ENCODE measurements at regions not wholly inside any gene's neighbourhood (a gene's known extent, or its start where the extent isn't known, plus 50 kb on each side); places are given as distances from the start of the nearest gene placed in this dataset.
"Not testable (repeated sequence)": the region's sequence is repeated elsewhere in the genome, so short reads cannot be mapped to it uniquely, and the experiment has no call there.

DNA sequence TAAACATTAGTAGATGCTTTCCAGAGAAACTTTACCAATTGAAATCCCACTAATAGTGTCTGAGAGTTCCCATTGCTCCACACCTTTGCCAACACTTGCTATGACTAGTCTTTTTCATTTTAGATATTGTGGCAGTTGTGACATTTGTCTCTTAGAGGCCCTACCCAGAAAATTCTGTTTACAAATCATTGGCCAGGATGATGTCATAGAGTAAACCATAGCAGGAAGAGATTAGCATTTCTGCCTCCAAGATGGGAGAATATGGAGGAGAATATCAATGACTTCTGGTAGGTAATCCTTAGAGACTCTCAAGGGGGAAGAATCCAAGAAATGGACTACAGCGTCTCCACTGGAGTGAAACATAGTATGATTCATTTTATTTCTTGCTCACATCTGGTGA lies 291.0 kb upstream of the CNTN3 start:
- Histone ChIP-seq H3K9me3 (ENCODE audit: control insufficient read depth, low read depth, low read length) (no peaks in the 10 kb centered on the region), H3K4me1 (ENCODE audit: control insufficient read depth, extremely low read depth, insufficient read depth, low read length) (no peaks in the 10 kb centered on the region), H3K27ac (ENCODE audit: control insufficient read depth, insufficient read depth, low read length) (no peak overlapping the region), H3K9ac (ENCODE audit: control insufficient read depth, extremely low read depth, insufficient read depth, low read length) (no peak overlapping the region), H3K79me2 (ENCODE audit: control insufficient read depth, insufficient read depth, low read length) (no peaks in the 10 kb centered on the region), H3K9me1 (ENCODE audit: control insufficient read depth, extremely low read depth, insufficient read depth, low read length) (no peaks in the 10 kb centered on the region), H3K27me3 (ENCODE audit: control insufficient read depth, extremely low read depth, insufficient read depth, low read length) (no peaks in the 10 kb centered on the region), H4K20me1 (ENCODE audit: control insufficient read depth, extremely low read depth, insufficient read depth, low read length) (no peaks in the 10 kb centered on the region), H3K4me2 (ENCODE audit: control insufficient read depth, extremely low read depth, insufficient read depth, low read depth, low read length) (no peak overlapping the region), H2AFZ (ENCODE audit: control insufficient read depth, low read length) (no peak overlapping the region), H3K4me3 (ENCODE audit: control insufficient read depth in 2 of 3, extremely low read depth in 1 of 3, insufficient read depth in 2 of 3, low read depth in 1 of 3, low read length in 3 of 3) (no peak overlapping the region), H3K36me3 (ENCODE audit: control insufficient read depth in 2 of 2, extremely low read depth in 1 of 2, insufficient read depth in 2 of 2, low read length in 2 of 2) (no peaks in the 10 kb centered on the region)
- DNase-seq (ENCODE audit: low read depth, low spot score) (no peak), FAIRE-seq (no peak)
- TF ChIP-seq CTCF (optimal IDR thresholded peaks at IDR 0.05 in 1 of 3, IDR thresholded peaks at IDR 0.05 in 1 of 3, conservative IDR thresholded peaks at IDR 0.05 in 1 of 3; ENCODE audit: extremely low read depth in 1 of 3, insufficient read depth in 2 of 3, low read length in 3 of 3): no peak
- TF ChIP-seq EZH2 (IDR thresholded peaks at IDR 0.05; ENCODE audit: low read length): no peak
- dilution Hi-C loops (cut with MboI; ENCODE audit: extremely low pct_ligation_motif_present, low sequenced_read_pairs): no loop called here

DNA sequence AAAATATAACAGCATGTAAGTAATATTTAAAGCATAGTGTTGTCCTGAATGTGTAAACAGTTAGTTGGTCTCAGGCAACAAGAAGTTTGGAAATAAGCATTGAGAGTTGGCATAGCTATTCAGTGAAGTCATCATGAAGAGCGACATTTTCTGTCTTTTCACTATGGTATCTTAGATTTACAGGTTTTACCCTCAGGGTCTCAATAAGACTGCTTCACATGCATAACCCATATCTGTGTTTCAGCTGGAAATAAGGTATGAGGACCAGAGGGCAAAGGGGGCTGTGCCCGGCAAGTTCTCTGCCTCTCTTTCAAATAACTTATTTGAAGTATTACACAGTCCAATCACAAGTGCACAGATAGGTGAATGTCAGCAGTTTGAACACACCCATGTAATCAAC lies 290.2 kb upstream of the CNTN3 start:
- H3K4me3 ChIP-seq (ENCODE audit: control insufficient read depth in 2 of 3, extremely low read depth in 1 of 3, insufficient read depth in 2 of 3, low read depth in 1 of 3, low read length in 3 of 3): no peak overlapping the region
- dilution Hi-C loops (cut with MboI; ENCODE audit: extremely low pct_ligation_motif_present, low sequenced_read_pairs): no loop called here
- TF ChIP-seq EZH2 (IDR thresholded peaks at IDR 0.05; ENCODE audit: low read length) (no peak), CTCF (optimal IDR thresholded peaks at IDR 0.05 in 1 of 3, IDR thresholded peaks at IDR 0.05 in 1 of 3, conservative IDR thresholded peaks at IDR 0.05 in 1 of 3; ENCODE audit: extremely low read depth in 1 of 3, insufficient read depth in 2 of 3, low read length in 3 of 3) (no peak)
- DNase-seq (ENCODE audit: low read depth, low spot score) (no peak), FAIRE-seq (no peak)
- no peaks in the 10 kb centered on the region for H3K27me3 ChIP-seq (ENCODE audit: control insufficient read depth, extremely low read depth, insufficient read depth, low read length)
- H2AFZ ChIP-seq (ENCODE audit: control insufficient read depth, low read length): no peak overlapping the region
- H3K36me3 ChIP-seq (ENCODE audit: control insufficient read depth in 2 of 2, extremely low read depth in 1 of 2, insufficient read depth in 2 of 2, low read length in 2 of 2): no peaks in the 10 kb centered on the region
- no peak overlapping the region for H3K9ac ChIP-seq (ENCODE audit: control insufficient read depth, extremely low read depth, insufficient read depth, low read length)
- no peaks in the 10 kb centered on the region for H3K9me1 ChIP-seq (ENCODE audit: control insufficient read depth, extremely low read depth, insufficient read depth, low read length)
- H3K79me2 ChIP-seq (ENCODE audit: control insufficient read depth, insufficient read depth, low read length): no peaks in the 10 kb centered on the region
- H3K9me3 ChIP-seq (ENCODE audit: control insufficient read depth, low read depth, low read length): no peaks in the 10 kb centered on the region
- no peak overlapping the region for H3K27ac ChIP-seq (ENCODE audit: control insufficient read depth, insufficient read depth, low read length)
- H3K4me2 ChIP-seq (ENCODE audit: control insufficient read depth, extremely low read depth, insufficient read depth, low read depth, low read length): no peak overlapping the region
- H3K4me1 ChIP-seq (ENCODE audit: control insufficient read depth, extremely low read depth, insufficient read depth, low read length): no peaks in the 10 kb centered on the region
- no peaks in the 10 kb centered on the region for H4K20me1 ChIP-seq (ENCODE audit: control insufficient read depth, extremely low read depth, insufficient read depth, low read length)

- H3K9ac ChIP-seq (ENCODE audit: control insufficient read depth, extremely low read depth, insufficient read depth, low read length); H3K4me1 ChIP-seq (ENCODE audit: control insufficient read depth, extremely low read depth, insufficient read depth, low read length); H3K9me1 ChIP-seq (ENCODE audit: control insufficient read depth, extremely low read depth, insufficient read depth, low read length); H3K9me3 ChIP-seq (ENCODE audit: control insufficient read depth, low read depth, low read length); H3K79me2 ChIP-seq (ENCODE audit: control insufficient read depth, insufficient read depth, low read length); H3K36me3 ChIP-seq (ENCODE audit: control insufficient read depth in 2 of 2, extremely low read depth in 1 of 2, insufficient read depth in 2 of 2, low read length in 2 of 2); H2AFZ ChIP-seq (ENCODE audit: control insufficient read depth, low read length); FAIRE-seq; H3K27me3 ChIP-seq (ENCODE audit: control insufficient read depth, extremely low read depth, insufficient read depth, low read length); H4K20me1 ChIP-seq (ENCODE audit: control insufficient read depth, extremely low read depth, insufficient read depth, low read length); H3K4me3 ChIP-seq (ENCODE audit: control insufficient read depth in 2 of 3, extremely low read depth in 1 of 3, insufficient read depth in 2 of 3, low read depth in 1 of 3, low read length in 3 of 3); DNase-seq (ENCODE audit: low read depth, low spot score); H3K4me2 ChIP-seq (ENCODE audit: control insufficient read depth, extremely low read depth, insufficient read depth, low read depth, low read length); H3K27ac ChIP-seq (ENCODE audit: control insufficient read depth, insufficient read depth, low read length); dilution Hi-C loops (cut with MboI; ENCODE audit: extremely low pct_ligation_motif_present, low sequenced_read_pairs): not testable (repeated sequence)
Measured at GRCh38 chr3:74899796-74900516, 285.5 kb upstream of the CNTN3 start.
